Skeletal muscle cell (primary cell): ENCODE measurements at regions not wholly inside any gene's neighbourhood (a gene's known extent, or its start where the extent isn't known, plus 50 kb on each side); places are given as distances from the start of the nearest gene placed in this dataset.

Experiments used
- DNase-seq: peaks from one replicate; pipeline ENCODE4 v3.0.0-alpha.2; 2010; ENCODE audit warnings: low read depth
- H3K4me3 ChIP-seq: 2 replicates; pipeline ENCODE4 v1.5.1; 2011; ENCODE audit warnings: low read depth, mild to moderate bottlenecking, control low read depth, low read length, moderate library complexity

- no peak overlapping the region for H3K4me3 ChIP-seq
- DNase-seq, result no peak
Observed at GRCh38 chr22:49303781-49304461, 523.8 kb downstream of the BRD1 start.

GRCh38 chr22:49303061-49303735 lies 524.5 kb downstream of the BRD1 start:
- no peak overlapping the region for H3K4me3 ChIP-seq
- DNase-seq, result no peak

GRCh38 chr22:49302530-49302929 lies 525.1 kb downstream of the BRD1 start:
- H3K4me3 ChIP-seq, result no peak overlapping the region
- no peak for DNase-seq

- no peak overlapping the region for H3K4me3 ChIP-seq
- DNase-seq, result no peak
Observed at GRCh38 chr22:49302150-49302460, 525.6 kb downstream of the BRD1 start.

GRCh38 chr22:49301398-49302149 lies 526.1 kb downstream of the BRD1 start:
- DNase-seq, result no peak

GRCh38 chr22:49300951-49301397 lies 526.7 kb downstream of the BRD1 start:
- no peak overlapping the region for H3K4me3 ChIP-seq
- DNase-seq, result no peak

More at GRCh38 chr22:49301398-49302149, 526.1 kb downstream of the BRD1 start:
- no peak overlapping the region for H3K4me3 ChIP-seq

- no peak for DNase-seq
- no peak overlapping the region for H3K4me3 ChIP-seq
Observed at GRCh38 chr22:49300241-49300640, 527.4 kb downstream of the BRD1 start.

GRCh38 chr22:49299821-49300231 lies 527.8 kb downstream of the BRD1 start:
- H3K4me3 ChIP-seq, result no peak overlapping the region
- no peak for DNase-seq

GRCh38 chr22:49298834-49299750 lies 528.6 kb downstream of the BRD1 start:
- no peak overlapping the region for H3K4me3 ChIP-seq
- no peak for DNase-seq

GRCh38 chr22:49297871-49298721 lies 529.6 kb downstream of the BRD1 start:
- no peak for DNase-seq
- H3K4me3 ChIP-seq, result no peak overlapping the region

- no peak overlapping the region for H3K4me3 ChIP-seq
- no peak for DNase-seq
Observed at GRCh38 chr22:49297286-49297870, 530.3 kb downstream of the BRD1 start.

GRCh38 chr22:49296561-49296960 lies 531.1 kb downstream of the BRD1 start:
- H3K4me3 ChIP-seq, result no peak overlapping the region
- no peak for DNase-seq

- no peak overlapping the region for H3K4me3 ChIP-seq
- DNase-seq, result no peak
Observed at GRCh38 chr22:49295851-49296560, 531.7 kb downstream of the BRD1 start.

GRCh38 chr22:49295465-49295743 lies 532.3 kb downstream of the BRD1 start:
- no peak overlapping the region for H3K4me3 ChIP-seq
- DNase-seq, result no peak

GRCh38 chr22:49294656-49295464 lies 532.8 kb downstream of the BRD1 start:
- H3K4me3 ChIP-seq, result no peak overlapping the region
- DNase-seq, result no peak

- no peak overlapping the region for H3K4me3 ChIP-seq
- no peak for DNase-seq
Observed at GRCh38 chr22:49292909-49293308, 534.8 kb downstream of the BRD1 start.

- no peak overlapping the region for H3K4me3 ChIP-seq
- no peak for DNase-seq
Observed at GRCh38 chr22:49291781-49292180, 535.9 kb downstream of the BRD1 start.
